ENCODE measurements at regions not wholly inside any gene's neighbourhood (a gene's known extent, or its start where the extent isn't known, plus 50 kb on each side); places are given as distances from the start of the nearest gene placed in this dataset.
"Not testable (repeated sequence)": the region's sequence is repeated elsewhere in the genome, so short reads cannot be mapped to it uniquely, and the experiment has no call there.

GRCh38 chr7:32244806-32245345 is 174.7 kb upstream of the PDE1C start:
- no peaks in the 10 kb centered on the region for H3K4me1 Mint-ChIP-seq (ENCODE audit: low read depth)
- H3K9me3 Mint-ChIP-seq = no peaks in the 10 kb centered on the region
- no peaks in the 10 kb centered on the region for H3K27me3 Mint-ChIP-seq (ENCODE audit: low read depth)
- no peak for ATAC-seq
- no peak overlapping the region for H3K4me3 Mint-ChIP-seq
- no peak for DNase-seq
- no peaks in the 10 kb centered on the region for H3K36me3 Mint-ChIP-seq (ENCODE audit: insufficient read depth)

DNA sequence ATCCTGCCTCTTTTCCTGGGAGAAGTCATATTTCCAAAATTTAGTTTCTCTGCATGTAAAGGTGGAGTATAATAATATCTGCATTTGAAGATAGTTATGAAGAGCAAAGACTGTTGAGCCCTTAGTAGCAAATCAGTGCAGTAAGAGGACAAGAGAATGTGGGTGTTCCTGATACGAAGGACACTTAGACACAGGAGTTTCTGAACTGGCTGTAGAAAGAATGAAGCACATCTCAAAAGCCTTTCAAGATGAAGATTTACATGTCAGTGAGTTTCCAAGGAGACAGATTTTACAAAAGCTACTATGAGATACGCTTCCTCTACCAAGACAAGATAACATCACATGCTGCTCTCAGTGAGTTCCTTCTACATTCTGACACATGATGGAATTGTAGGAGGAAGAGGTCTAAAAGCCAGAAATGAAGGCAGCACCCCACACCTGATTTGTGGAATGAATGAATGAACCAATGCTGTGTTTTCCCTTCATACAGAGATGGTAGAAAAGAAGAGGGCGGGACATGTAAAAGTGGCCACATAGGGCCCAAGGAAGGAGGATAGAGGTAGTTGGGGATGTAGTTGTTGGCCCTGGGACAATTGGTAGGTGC is 173.6 kb upstream of the PDE1C start:
- Mint-ChIP-seq H3K4me1 (ENCODE audit: low read depth) (no peaks in the 10 kb centered on the region), H3K36me3 (ENCODE audit: insufficient read depth) (no peaks in the 10 kb centered on the region), H3K4me3 (no peak overlapping the region), H3K9me3 (no peaks in the 10 kb centered on the region), H3K27me3 (ENCODE audit: low read depth) (no peaks in the 10 kb centered on the region)
- DNase-seq (no peak), ATAC-seq (no peak)

- ATAC-seq (no peak), DNase-seq (no peak)
- Mint-ChIP-seq H3K36me3 (ENCODE audit: insufficient read depth) (no peaks in the 10 kb centered on the region), H3K4me1 (ENCODE audit: low read depth) (no peaks in the 10 kb centered on the region), H3K4me3 (no peak overlapping the region), H3K27me3 (ENCODE audit: low read depth) (no peaks in the 10 kb centered on the region), H3K9me3 (no peaks in the 10 kb centered on the region)
These were observed 172.2 kb upstream of the PDE1C start for GRCh38 chr7:32242436-32242835.

DNA sequence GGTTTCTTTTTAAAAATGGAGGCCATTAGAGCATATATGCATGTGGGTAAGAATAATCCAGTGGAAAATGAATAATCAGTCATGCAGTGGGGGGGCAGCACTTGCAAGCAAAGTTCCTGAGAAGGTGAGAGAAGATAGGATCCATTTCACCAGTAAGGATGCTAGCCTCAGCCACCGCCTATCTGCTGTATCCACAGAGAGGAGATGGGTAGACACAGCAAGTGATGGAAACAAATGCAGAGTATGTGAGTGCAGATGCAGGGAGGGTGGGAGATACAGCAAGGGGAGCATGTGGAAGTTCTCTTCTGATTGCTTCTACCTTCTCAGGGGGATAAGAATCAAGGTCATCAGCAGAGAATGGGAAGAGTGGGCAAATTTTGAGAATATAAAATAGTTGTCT is 171.4 kb upstream of the PDE1C start:
- DNase-seq (no peak), ATAC-seq (no peak)
- Mint-ChIP-seq H3K4me3 (no peak overlapping the region), H3K36me3 (ENCODE audit: insufficient read depth) (no peaks in the 10 kb centered on the region), H3K9me3 (no peaks in the 10 kb centered on the region), H3K4me1 (ENCODE audit: low read depth) (no peaks in the 10 kb centered on the region), H3K27me3 (ENCODE audit: low read depth) (no peaks in the 10 kb centered on the region)

GRCh38 chr7:32239764-32240163 is 169.6 kb upstream of the PDE1C start:
- Mint-ChIP-seq H3K4me3 (no peak overlapping the region), H3K9me3 (peaks cover 11% of the 10 kb centered on the region), H3K36me3 (ENCODE audit: insufficient read depth) (no peaks in the 10 kb centered on the region), H3K4me1 (ENCODE audit: low read depth) (no peaks in the 10 kb centered on the region), H3K27me3 (ENCODE audit: low read depth) (no peaks in the 10 kb centered on the region)
- no peak for DNase-seq
- no peak for ATAC-seq

DNA sequence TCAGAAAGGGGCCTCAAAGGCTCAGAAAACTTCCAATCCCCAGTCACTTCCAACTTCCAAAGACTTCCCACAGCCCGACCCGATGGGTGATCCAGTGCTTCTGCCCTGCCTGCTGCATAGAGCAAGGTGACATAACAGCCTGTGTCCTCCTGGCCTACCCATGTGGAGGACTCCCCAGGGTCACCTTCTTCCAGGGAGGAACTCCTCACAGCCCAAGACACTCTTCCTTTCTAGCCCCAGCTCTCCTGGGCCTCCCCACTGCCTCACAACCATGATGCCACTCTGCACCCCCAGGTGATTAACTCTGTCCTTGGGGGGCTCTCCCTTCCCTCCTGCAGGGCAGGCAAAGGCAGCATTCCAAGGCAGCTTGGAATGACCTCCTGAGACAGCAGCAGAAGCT is 158.4 kb upstream of the PDE1C start:
- Mint-ChIP-seq H3K36me3 (ENCODE audit: insufficient read depth) (no peaks in the 10 kb centered on the region), H3K4me1 (ENCODE audit: low read depth) (no peaks in the 10 kb centered on the region), H3K4me3 (no peak overlapping the region), H3K27me3 (ENCODE audit: low read depth) (peaks cover 3% of the 10 kb centered on the region), H3K9me3 (no peaks in the 10 kb centered on the region)
- DNase-seq (no peak), ATAC-seq (no peak)

GRCh38 chr7:32227746-32228145 is 157.5 kb upstream of the PDE1C start:
- ATAC-seq = no peak
- H3K4me3 Mint-ChIP-seq = no peak overlapping the region
- peaks cover 3% of the 10 kb centered on the region for H3K27me3 Mint-ChIP-seq (ENCODE audit: low read depth)
- no peaks in the 10 kb centered on the region for H3K4me1 Mint-ChIP-seq (ENCODE audit: low read depth)
- H3K9me3 Mint-ChIP-seq = no peaks in the 10 kb centered on the region
- DNase-seq = no peak
- no peaks in the 10 kb centered on the region for H3K36me3 Mint-ChIP-seq (ENCODE audit: insufficient read depth)

GRCh38 chr7:32224276-32224675 is 154.1 kb upstream of the PDE1C start:
- Mint-ChIP-seq H3K4me3 (no peak overlapping the region), H3K36me3 (ENCODE audit: insufficient read depth) (no peaks in the 10 kb centered on the region), H3K4me1 (ENCODE audit: low read depth) (no peaks in the 10 kb centered on the region), H3K27me3 (ENCODE audit: low read depth) (peaks cover 3% of the 10 kb centered on the region), H3K9me3 (no peaks in the 10 kb centered on the region)
- DNase-seq = no peak
- ATAC-seq = no peak

DNA sequence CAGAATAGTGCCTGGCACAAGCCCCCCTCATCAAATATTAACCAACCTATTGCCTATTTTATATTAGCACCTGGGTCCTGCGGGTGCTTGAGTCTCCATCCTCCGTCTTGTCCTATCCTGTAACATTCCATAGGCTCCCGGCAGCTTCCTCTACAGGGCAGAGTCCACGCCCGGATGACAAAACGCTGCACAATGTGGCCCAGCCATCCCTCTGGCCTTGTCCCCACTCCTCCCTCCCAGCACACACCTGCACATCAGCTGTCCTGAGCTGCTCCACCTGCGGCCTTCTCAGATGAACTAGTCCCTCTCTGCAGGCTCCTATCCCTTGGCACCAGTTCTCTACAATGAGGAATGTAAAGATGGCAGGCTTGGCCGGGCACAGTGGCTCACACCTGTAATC is 153.5 kb upstream of the PDE1C start:
- no peak for DNase-seq
- H3K9me3 Mint-ChIP-seq = no peaks in the 10 kb centered on the region
- no peak for ATAC-seq
- no peaks in the 10 kb centered on the region for H3K36me3 Mint-ChIP-seq (ENCODE audit: insufficient read depth)
- no peaks in the 10 kb centered on the region for H3K4me1 Mint-ChIP-seq (ENCODE audit: low read depth)
- no peak overlapping the region for H3K4me3 Mint-ChIP-seq
- peaks cover 3% of the 10 kb centered on the region for H3K27me3 Mint-ChIP-seq (ENCODE audit: low read depth)

DNA sequence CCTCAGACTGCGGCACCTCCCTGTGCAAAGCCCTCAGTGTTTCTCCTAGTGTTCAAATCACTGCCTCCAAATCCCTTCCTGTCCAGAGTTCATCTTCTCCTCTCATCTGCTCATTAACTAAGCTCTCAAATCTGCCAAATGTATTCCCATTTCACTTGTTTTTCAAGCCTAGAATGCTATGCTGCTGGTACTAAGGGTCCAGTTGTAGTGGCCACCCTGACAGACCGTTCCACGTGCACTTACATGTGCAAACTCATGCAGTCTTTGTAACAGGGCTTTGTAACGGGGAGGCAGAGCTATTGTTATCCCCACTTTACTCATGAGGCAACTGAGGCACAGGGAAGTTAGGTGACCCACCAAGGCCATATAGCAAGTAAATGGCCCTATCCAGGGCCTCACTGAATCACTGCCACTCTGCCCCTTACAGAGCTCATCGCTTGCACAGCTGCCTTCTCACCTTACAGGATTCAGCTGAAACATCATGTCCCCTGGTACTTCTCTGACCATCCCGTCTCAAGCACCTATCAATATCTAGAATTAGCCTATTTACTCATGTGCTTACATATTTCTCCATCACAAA is 153.0 kb upstream of the PDE1C start:
- Mint-ChIP-seq H3K27me3 (ENCODE audit: low read depth) (no peaks in the 10 kb centered on the region), H3K9me3 (no peaks in the 10 kb centered on the region), H3K4me1 (ENCODE audit: low read depth) (no peaks in the 10 kb centered on the region), H3K36me3 (ENCODE audit: insufficient read depth) (no peaks in the 10 kb centered on the region), H3K4me3 (no peak overlapping the region)
- DNase-seq (no peak), ATAC-seq (no peak)

DNA sequence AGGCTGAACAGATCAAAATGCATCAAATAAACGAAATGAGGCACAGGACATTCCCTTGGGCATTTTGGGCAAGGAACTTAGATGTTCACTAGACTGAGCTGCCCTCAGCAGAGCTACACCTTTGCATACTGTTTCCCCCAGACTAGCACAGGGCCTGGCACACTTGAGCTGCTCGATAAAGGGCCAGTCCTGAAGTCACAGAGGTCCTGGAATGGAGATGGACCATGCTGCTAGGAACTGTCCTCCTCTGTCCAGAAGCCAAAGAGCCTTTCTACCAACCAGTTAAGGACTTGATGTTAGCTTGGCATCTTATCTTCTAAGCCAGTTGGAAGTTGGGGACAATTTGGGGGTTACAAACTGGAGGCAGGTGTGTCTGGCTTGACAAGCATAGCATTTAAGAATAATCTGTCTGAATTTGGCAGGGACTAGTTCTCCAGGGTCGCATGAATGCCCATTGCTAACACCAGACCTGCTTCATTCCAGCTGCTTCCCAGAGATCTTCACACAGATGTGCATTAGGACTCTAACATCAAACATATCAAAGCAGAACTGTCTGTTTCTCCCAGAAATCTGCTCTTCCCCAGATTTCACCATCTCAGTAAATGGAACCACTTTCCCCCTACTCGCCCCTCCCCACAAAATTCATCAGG is 152.2 kb upstream of the PDE1C start:
- Mint-ChIP-seq H3K36me3 (ENCODE audit: insufficient read depth) (no peaks in the 10 kb centered on the region), H3K9me3 (no peaks in the 10 kb centered on the region), H3K4me1 (ENCODE audit: low read depth) (no peaks in the 10 kb centered on the region), H3K27me3 (ENCODE audit: low read depth) (no peaks in the 10 kb centered on the region), H3K4me3 (no peak overlapping the region)
- DNase-seq (no peak), ATAC-seq (no peak)

DNA sequence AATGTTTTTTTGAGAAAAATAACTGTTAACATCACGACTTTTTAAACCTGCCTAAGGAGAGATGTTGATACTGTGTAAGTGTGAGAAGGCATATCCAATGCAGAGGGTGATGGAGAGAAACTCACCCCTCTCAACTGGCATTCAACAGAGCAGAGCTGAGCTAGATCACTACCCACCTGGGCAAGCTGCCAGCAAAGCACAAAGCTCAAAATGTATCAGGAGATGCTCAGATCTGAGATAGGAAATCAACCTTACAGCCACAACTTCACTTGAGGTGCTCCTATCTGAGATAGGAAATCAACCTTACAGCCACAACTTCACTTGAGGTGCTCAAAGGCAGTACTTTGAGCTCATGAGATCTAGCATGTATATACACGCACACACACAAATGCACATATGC is 151.5 kb upstream of the PDE1C start:
- no peak overlapping the region for H3K4me3 Mint-ChIP-seq
- H3K27me3 Mint-ChIP-seq (ENCODE audit: low read depth) = no peaks in the 10 kb centered on the region
- H3K36me3 Mint-ChIP-seq (ENCODE audit: insufficient read depth) = no peaks in the 10 kb centered on the region
- no peaks in the 10 kb centered on the region for H3K4me1 Mint-ChIP-seq (ENCODE audit: low read depth)
- no peaks in the 10 kb centered on the region for H3K9me3 Mint-ChIP-seq
- DNase-seq = no peak
- ATAC-seq = no peak

- H3K36me3 Mint-ChIP-seq (ENCODE audit: insufficient read depth) = no peaks in the 10 kb centered on the region
- DNase-seq = no peak
- no peak for ATAC-seq
- no peaks in the 10 kb centered on the region for H3K4me1 Mint-ChIP-seq (ENCODE audit: low read depth)
- no peaks in the 10 kb centered on the region for H3K27me3 Mint-ChIP-seq (ENCODE audit: low read depth)
- no peak overlapping the region for H3K4me3 Mint-ChIP-seq
- H3K9me3 Mint-ChIP-seq = no peaks in the 10 kb centered on the region
These were observed 150.8 kb upstream of the PDE1C start for GRCh38 chr7:32221056-32221455.

- not testable (repeated sequence) for DNase-seq; H3K36me3 Mint-ChIP-seq (ENCODE audit: insufficient read depth); H3K27me3 Mint-ChIP-seq (ENCODE audit: low read depth); H3K4me3 Mint-ChIP-seq; ATAC-seq; H3K4me1 Mint-ChIP-seq (ENCODE audit: low read depth); H3K9me3 Mint-ChIP-seq
These were observed 149.6 kb upstream of the PDE1C start for GRCh38 chr7:32219831-32220230.

- no peaks in the 10 kb centered on the region for H3K9me3 Mint-ChIP-seq
- H3K36me3 Mint-ChIP-seq (ENCODE audit: insufficient read depth) = no peaks in the 10 kb centered on the region
- no peak for ATAC-seq
- H3K27me3 Mint-ChIP-seq (ENCODE audit: low read depth) = no peaks in the 10 kb centered on the region
- no peak overlapping the region for H3K4me3 Mint-ChIP-seq
- DNase-seq = no peak
- no peaks in the 10 kb centered on the region for H3K4me1 Mint-ChIP-seq (ENCODE audit: low read depth)
These were observed 149.2 kb upstream of the PDE1C start for GRCh38 chr7:32219416-32219815.
